Stimulated activated CD4-positive, alpha-beta T cell treated with anti-CD3 and anti-CD28 coated beads, Interleukin-12 subunit alpha, Interleukin-12 subunit beta, amount 100 ng/mL, for 4 hours (primary cell): ENCODE measurements at regions not wholly inside any gene's neighbourhood (a gene's known extent, or its start where the extent isn't known, plus 50 kb on each side); places are given as distances from the start of the nearest gene placed in this dataset.
"Not testable (repeated sequence)": the region's sequence is repeated elsewhere in the genome, so short reads cannot be mapped to it uniquely, and the experiment has no call there.

Experiments used
- DNase-seq: peaks from one replicate; pipeline ENCODE4 v3.0.0-alpha.2; 2020

DNA sequence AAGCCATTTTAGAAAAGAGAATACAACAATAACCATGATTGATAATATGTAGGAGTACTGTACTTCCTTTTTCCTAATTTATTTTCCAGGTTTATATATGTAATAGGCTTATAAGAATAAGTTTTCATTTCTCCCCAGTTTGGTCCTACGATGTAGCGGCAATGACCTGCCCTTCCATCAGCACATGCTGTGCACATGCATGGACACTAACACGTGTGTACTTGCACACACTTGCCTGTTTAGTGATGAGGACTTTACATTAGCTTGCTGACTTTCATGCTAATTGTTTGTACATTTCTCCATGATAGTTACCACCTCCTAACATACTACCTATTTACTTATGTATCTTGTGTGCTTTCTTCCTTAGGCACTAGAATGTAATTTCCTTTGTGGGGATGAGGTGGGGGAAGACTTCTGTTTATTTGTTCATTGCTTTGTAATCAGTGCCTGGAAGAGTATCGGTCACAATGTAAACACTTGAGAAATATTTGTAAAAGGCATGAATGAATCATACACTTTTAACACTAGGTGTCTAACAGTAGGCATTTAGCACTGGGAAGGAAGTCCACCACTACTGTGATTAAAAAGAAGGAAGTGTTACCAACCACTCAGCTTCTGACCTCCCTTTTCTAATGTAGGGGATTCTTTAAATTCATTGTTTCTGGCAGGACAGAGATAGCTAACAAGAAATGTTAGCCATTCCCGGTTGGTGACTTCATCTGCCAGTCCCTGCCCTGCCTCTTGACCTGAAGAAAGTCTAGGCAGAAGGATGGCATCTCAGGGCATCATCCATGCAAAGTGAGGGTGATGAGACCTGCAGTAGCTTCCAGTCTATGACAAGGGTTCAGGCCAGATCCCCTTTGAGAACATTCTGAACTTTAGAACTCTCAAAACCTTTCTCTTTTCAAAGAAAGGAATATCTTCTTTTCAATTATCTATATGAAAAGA lies 120.2 kb upstream of the RAB18 start:
- DNase-seq, result no peak

DNA sequence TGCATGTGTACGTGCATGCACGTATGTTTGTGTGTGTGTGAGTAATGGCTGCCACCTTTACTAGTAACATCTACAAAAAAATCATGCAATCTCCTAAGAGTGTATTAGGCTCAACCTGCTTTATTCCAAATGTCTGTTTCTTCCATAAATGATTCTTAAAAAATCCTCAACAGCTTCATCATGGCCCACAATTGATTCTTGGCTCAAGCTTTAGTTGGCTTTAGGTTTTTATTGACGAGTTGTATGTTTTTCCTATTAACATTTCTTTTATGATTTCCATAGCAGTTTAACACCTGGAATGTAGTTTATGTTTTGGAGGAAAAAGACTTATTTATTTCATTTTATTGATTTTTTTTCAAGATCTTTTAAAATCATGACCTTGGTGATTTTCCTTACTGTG lies 121.9 kb upstream of the RAB18 start:
- no peak for DNase-seq

DNA sequence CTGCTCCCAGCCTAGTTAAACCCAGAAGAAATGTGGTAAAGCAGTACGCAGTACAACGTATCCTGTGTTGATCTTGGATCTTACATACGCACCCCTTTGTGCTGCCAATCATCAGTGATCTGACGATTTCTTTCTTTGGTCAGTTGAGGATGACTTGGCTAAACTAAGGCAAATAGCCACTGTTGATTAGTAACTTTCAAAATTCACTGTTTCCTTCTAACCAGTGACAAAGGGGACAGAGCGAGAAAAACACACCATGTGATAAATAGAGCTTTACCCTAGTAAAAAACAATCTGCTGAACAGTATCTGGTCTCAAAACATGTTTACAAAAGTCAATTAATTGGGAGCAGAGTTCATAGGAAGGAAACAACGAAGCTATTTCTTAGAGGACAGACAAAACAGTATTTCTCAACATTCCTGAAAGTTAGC lies 123.2 kb upstream of the RAB18 start:
- DNase-seq, result no peak

DNA sequence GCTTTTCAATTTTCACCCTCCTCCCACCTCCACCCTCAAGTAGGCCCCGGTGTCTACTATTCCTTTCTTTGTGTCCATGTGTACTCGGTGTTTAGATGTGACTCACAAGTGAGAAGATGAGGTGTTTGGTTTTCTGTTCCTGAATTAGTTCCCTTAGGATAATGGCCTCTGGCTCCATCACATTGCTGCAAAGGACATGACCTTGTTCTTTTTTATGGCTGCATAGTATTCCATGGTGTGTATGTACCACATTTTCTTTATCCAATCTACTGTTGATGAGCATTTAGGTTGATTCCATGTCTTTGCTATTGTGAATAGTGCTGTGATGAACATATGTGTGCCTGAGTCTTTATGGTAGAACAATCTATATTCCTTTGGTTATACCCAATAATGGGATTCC lies 125.1 kb upstream of the RAB18 start:
- not testable (repeated sequence) for DNase-seq

DNA sequence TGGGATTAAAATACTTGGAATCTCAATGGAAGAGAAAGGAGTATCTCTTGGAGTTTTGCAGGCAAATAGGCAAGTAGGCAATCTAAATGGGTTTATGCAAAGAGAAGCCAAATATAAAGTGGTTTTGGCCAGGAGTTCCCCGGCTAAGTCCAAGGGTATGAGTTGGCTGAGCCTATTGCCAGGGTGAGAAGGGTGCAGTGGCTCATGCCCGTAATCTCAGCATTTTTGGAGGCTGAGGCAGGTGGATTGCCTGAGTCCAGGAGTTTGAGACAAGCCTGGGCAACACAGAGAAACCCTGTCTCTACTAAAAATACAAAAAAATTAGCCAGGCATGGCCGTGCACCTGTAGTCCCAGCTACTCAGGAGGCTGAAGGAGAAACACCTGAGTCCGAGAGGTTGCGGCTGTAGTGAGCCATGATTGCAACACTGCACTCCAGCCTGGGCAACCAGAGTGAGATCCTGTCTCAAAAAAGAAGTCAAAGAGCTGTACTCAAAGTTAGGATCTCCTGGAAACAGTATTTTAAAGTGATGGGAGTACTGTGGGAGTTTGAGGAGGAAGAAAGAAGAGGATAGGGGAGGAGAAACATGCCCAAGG lies 130.4 kb upstream of the RAB18 start:
- DNase-seq, result no peak

DNA sequence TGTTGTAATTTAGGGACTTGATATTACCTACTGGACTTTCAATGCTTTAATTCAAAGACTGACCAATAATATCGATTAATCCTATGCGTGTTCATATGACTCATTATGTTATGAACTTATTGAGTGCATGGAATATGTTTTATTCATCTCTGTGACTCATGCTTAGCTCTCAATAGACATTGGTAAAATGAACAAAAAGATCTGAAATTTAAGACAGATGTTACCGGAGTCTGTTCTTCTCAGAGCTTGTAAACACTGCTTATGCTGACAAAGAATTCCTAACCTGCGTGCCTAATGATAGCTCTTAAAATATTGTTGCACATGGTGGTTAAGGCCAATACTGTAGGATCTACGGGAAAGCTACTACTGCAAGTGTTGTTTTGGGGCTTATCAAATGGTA lies 131.5 kb upstream of the ACBD5 start:
- no peak for DNase-seq

DNA sequence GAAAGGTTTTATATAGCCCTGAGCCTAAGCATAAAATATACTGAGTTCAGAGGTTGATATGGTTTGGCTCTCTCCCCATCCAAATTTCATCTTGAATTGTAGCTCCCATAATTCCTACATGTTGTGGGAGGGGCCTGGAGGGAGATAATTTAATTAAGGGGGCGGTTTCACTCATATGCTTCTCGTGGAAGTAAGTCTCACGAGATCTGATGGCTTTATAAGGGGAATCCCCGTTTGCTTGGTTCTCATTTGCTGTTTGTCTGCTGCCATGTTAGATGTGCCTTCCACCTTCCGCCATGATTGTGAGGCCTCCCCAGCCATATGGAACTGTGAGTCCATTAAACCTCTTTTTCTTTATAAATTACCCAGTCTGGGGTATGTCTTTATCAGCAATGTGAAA lies 130.8 kb upstream of the ACBD5 start:
- not testable (repeated sequence) for DNase-seq

DNA sequence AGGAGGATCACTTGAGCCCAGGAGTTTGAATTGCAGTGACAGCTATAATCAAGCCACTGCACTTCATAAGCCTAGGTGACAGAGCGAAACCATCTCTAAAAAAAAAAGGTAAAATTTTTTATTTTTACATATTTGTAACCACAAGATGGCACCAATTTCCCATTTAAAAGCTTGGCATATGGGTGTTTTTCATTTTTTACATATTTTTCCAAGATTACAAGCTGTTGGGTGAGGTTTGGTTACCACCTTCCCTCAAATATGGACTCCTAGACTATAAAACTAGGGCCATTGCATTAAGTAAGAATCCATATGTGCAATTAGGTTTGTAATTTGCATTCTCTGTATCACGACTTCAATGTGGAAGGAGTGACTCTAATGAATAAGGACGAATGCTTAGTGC lies 129.3 kb upstream of the ACBD5 start:
- DNase-seq, result no peak

DNA sequence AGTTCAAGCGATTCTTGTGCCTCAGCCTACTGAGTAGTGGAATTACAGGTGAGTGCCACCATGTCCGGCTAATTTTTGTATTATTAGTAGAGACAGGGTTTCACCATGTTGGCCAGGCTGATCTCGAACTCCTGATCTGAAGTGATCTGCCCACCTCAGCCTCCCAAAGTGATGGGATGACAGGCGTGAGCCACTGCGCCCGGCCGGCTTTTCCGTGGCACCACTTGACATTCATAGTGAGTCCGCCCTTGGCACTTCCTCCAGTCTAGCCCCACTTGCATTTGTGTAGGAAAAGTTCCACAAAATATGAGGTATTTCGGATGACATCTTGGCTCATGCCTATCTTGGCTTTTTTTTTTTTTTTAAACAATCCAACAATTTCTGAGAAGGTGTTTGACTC lies 128.1 kb upstream of the ACBD5 start:
- no peak for DNase-seq

DNA sequence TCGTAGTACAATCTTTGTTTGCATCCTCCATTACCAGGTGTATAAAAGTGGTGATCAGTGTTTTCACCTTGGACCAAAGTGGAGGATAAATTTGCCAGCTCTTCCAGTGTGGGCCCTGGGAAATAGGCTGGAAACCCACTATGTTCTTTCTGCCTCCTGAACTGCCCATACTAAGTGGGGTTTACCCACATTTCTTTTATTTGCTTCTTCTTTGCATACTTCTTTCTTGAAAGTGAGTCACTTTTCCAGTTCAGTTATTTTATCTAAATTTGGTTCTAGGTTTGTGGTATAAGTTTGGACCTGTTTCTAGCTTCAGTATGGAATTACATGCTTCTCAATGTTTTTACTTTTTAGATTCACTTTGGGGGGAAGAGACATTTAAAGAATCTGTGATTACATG lies 126.2 kb upstream of the ACBD5 start:
- DNase-seq, result no peak

DNA sequence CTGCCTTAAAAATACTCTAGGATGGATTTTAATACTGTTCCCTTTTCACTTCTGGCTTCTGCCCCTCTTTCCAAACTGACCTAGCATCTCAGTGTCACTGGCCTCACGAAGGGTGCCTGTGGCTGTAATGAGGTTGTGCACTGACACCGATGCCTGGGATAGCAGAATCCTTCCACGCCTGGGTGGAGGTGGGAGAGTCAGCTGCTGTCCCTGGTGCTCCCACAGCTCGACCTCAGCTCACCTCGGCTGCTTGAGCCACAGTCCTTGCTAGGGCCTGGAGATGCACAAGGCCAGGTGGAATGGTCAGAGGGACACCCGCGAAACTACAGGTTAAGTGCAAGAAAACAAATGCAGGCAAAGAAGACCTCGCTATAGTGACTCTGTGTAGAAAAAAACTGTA lies 123.4 kb upstream of the ACBD5 start:
- no peak for DNase-seq

DNA sequence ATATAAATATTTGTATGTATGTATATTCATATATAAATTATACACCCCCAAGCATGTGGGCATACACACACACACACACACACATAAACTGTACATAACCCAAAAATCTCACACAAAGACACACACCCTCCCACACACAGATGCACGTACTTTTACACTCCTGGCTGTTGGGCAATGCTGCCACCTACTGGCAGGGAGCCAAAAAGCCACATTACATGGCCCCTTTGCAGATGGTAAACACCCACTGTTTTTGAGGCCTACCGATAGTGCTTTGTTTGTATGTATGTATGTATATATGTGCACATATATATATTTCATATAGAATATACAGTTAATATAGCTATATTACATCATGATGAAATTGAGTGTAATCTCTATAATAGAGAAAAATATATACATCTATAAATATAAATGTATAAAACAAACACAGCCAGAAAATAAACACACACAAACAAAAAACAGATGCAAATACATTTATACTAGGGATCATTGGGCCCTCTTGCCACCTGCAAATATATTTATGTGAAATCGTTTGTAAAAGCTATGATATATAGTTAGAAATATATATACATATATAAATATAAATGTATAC lies 120.1 kb upstream of the ACBD5 start:
- peak; percentile 77 for DNase-seq

DNA sequence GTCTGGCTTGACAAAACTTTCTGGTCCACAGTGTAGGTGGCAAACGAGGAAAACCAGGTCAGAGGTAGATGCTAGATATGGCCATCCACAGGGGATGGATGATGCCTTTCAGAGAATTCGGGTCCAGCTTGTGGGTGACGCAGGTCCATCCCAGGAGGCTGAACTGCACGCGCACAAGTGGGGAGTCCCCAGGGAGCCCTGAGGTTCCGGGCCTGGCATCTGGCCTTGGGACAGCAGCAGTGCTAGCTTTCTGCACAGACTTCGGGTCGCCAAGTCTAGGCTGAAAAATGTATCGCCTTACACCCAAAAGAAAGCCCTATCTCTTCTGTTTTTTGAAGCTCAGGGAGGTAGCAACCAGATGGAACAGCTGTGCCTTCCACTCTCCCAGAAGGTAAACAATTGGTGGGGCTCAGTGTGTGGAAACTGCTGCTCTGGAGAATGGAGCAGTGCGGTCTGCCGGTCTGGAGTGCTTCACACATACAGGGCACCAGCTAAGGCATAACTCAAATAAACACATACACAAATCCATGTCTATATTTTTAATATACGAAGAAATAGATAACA lies 119.3 kb upstream of the ACBD5 start:
- no peak for DNase-seq

DNA sequence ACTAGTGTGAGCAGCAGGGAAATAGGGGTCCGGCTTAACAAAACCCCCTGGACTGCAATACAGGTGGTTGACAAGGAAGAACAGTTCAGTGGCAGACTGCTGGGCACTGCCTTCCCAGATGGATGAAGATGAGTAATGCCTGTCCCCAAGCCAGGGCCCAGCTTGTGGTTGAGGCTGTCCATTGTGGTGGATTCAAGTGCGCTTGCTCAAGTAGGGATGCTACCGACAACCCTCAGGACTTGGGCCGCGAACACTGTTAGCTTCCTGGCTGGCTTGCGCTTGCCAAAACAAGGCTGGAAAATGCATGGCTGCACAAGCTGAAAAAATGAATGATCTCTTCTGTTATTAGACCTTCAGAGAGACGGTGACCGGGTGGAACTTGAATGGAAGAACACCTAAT lies 116.1 kb upstream of the ACBD5 start:
- no peak for DNase-seq

DNA sequence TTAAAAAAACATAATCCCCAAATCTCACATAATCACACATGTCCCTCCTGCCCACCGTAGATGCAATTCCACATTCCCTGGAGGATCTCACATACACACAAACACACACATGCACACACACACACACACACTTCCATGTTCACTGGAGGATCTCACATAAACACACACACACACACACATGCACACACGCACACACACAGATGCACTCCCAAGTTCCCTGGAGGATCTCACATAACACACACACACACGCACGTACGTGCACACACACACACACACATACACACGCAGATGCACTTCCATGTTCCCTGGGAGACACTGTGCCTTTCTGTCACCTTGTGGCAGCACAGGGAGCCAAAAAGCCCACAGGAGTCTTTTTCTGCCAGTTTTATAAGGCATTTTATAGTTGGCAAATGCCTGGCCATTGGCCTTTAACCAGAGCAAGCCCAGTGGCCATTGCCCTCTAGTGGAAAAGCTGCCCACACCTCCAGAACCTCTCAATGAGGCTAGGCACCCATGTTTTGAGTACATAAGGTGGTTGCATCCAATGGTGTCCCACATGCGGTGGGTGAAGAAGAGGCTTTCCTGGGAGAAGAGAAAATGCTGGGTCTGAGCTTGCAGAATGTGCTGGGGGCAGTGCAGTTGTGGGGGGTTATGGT lies 115.4 kb upstream of the ACBD5 start:
- DNase-seq, result no peak

DNA sequence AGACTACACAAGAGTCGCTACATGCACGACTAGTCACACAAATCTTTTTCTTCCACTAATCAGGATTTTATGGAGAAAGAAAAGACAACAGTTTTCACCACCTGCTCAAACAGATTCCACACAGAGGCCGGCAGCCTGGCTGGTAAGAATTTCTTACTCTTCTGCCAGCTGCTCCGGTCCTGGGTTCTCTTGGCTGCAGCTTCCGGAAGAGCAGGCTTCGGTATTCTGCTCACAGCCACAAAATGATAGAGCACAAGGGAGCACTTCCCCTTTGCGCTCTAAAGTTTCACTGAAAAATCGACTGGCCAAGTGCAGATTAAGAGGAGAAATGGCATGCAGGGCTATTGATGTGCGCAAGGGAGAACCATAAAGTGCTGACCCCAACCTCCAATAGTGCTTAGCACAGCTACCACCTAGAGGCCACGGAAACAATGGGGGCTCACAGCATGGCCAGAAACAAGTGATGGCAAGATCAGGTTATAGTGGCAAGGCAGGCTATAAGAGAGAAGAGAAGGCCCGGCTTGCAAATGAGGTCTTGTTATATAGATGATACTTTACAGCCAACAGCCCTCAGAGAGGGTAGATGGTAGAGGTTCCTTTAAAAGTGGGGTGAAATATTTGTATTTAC lies 114.2 kb upstream of the ACBD5 start:
- DNase-seq, result not testable (repeated sequence)

DNA sequence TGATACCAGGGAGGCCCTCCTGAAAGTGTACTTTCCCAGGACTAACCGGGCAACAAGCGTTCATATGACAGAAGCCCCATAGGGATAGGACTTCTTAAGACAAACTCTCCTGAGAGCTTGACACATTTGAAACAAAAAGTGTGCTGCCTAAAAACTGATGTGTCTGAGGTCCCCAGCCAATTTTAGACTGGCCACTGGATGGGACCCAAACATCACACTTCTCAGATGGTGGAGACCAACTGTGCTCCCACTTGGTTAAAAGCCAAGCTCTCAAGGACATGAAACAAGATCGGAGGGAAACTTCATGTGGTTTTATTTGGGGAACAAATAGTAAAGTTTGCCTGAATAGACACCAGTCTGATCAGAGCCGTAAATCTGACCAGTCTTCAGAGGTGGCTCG lies 113.5 kb upstream of the ACBD5 start:
- not testable (repeated sequence) for DNase-seq

DNA sequence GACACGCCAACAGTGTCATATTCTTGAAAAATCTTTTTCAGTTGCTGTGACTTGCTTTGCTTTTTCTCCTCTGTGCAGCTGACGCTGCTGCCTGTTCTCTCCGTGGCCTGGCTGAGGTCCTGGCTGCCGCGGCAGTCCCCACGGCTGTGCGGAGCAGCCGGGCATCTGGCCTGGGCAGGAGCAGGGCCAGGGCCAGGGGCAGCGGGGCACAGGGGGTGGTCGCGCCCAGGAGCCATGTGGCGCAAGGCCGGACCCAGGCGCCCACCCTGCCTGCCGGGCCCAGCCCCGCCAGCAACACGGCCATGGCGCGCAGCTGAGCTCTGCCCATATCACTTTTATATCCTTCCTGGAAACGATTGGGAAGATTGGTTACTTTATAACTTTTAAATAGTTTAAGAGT lies 109.4 kb upstream of the ACBD5 start:
- no peak for DNase-seq

DNA sequence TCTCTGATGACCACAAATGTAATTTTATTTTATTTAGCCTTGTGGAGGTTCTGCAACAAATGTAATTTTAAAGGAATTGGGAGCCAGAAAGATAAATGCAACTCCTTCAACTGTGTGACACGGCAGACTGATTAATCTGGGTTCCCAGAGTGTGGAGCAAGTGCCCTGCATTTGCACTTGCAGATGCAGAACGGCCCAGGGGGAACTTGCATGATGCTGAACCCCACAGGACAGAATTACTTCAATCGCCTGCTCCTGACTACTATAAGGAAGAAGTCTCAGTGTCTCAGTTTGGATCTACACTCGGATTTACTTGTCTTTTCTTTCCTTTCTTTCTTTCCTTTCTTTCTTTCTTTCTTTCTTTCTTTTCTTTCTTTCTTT lies 107.2 kb upstream of the ACBD5 start:
- DNase-seq, result not testable (repeated sequence)

DNA sequence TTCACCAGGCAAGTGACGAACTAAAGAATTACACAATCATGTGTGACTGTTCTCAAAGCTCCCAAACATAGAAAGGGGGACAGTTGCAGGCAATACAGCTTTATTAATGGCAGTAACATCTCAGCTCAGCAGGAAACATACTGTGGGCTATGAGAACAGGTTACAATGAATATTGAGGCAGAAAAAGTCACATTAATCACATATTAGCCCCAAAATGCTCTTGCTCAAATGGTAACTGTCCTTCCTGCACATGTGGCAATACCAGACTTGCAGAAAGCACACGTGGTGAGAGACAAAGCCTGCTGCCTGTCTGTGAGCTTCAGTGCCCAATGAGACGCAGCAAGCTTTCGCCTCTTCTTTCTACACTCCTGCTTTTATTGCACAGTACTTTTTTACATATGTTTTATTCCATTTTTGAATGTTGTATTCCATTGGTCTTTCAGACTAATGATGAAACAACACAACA lies 104.9 kb upstream of the ACBD5 start:
- DNase-seq, result no peak

DNA sequence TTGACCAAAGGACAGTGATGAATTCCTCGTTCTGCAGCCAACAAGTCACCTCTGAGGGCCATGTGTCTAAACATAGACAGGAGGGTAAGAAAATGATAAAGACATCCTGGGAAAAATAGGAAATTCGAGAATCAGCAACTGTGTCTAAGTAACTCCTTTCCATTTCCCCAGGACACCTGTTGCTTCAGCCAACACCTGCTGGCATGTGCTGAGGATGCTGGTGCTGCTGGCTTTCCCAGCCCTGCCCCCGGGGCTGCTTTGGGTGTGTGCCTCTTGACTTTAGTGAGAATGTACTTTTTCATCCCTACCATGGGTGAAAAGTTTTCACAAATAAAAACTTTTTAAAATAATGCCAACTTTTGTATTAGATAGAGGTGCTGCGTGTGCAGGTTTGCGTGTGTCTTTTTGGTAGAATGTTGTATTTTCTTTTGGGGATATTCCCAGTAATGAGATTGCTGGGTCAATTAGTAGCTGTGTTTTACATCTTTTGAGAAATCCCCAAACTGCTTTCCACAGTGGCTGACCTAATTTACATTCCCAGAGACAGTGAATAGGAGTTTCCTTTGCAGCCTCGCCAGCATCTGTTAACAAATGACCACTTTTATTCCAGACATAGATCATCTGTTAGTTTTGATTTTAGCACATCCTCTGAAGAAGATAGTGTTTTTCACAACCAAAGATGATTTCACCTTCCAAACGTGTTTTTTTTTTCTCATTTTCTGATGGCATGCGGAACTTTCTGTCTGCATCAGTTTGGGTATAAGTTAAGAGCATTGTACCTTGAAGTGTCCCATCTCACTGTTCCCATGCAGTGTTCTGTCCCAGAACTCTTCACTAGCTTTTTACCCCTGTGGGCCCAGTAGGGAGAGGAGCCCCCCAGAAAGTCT lies 104.2 kb upstream of the ACBD5 start:
- no peak for DNase-seq

DNA sequence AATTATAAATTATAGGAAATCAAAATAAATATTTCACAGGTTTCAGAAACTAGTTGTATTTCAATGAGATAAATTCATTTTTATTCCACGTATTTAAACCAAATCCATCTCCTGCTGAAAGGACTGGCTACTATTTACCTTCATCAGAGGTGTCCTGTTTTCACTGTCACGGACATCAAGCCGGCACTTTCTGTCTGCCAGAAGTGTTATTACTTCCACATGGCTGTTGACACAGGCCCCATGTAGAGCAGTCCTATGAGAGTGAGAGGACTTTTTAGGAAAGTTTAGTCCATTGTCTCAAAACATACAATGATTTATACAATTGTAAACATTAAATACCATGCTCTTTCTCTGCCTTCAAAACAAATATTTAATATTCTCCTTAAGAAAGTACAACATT lies 100.4 kb upstream of the ACBD5 start:
- no peak for DNase-seq
